Heart left ventricle (tissue), 16 donors: ENCODE measurements at regions not wholly inside any gene's neighbourhood (a gene's known extent, or its start where the extent isn't known, plus 50 kb on each side); places are given as distances from the start of the nearest gene placed in this dataset.
"Not testable (repeated sequence)": the region's sequence is repeated elsewhere in the genome, so short reads cannot be mapped to it uniquely, and the experiment has no call there.

Source experiments
- ATAC-seq, 4 donors: fragments of 200-7000 bp; cut with Tn5 transposase; one replicate each; pipeline ENCODE4 v1.9.1; 2020 to 2022; ENCODE audit warnings: moderate library complexity in 4 of 4, mild to moderate bottlenecking in 3 of 4, moderate number of reproducible peaks in 1 of 4
- DNase-seq, 5 donors: peaks; one replicate each; pipeline ENCODE4 v3.0.0-alpha.2; 2020
- H3K27ac ChIP-seq, 12 donors: fragments of 200-600 bp; sonication (generic) in 4 of 12; one replicate each; pipeline versions ENCODE4 v1.5.0 to v1.8.0; 2016 to 2022; ENCODE audit warnings: mild to moderate bottlenecking in 2 of 12
- H3K27me3 ChIP-seq, 9 donors: fragments of 200-600 bp; sonication (generic) in 2 of 9; one replicate each; pipeline versions ENCODE4 v1.5.1 to v1.8.0; 2016 to 2022; ENCODE audit warnings: mild to moderate bottlenecking in 3 of 9
- H3K36me3 ChIP-seq, 9 donors: fragments of 200-600 bp; sonication (generic) in 2 of 9; one replicate each; pipeline versions ENCODE4 v1.5.0 to v1.8.0; 2018 to 2022; ENCODE audit warnings: mild to moderate bottlenecking in 2 of 9
- H3K4me1 ChIP-seq, 12 donors: fragments of 200-600 bp; sonication (generic) in 4 of 12; one replicate each; pipeline versions ENCODE4 v1.5.0 to v1.8.0; 2016 to 2022; ENCODE audit warnings: mild to moderate bottlenecking in 3 of 12
- H3K4me3 ChIP-seq, 12 donors: fragments of 200-600 bp; sonication (generic) in 4 of 12; one replicate each; pipeline versions ENCODE4 v1.5.0 to v1.8.0; 2017 to 2022; ENCODE audit warnings: mild to moderate bottlenecking in 9 of 12, moderate library complexity in 4 of 12
- H3K9me3 ChIP-seq, 12 donors: fragments of 200-600 bp; sonication (generic) in 4 of 12; one replicate each; pipeline versions ENCODE4 v1.5.0 to v1.8.0; 2016 to 2022; ENCODE audit warnings: mild to moderate bottlenecking in 1 of 12
- whole genome bisulfite sequencing, 4 donors: extraction: QIAGEN DNeasy Blood & Tissue Kit in 2 of 4; methylation state at CpG; one replicate each; pipeline versions ENCODE4 v1.1.5 to v1.1.7; 2013 to 2018; 5-methylcytosine and 5-hydroxymethylcytosine counted together
- intact Hi-C, 10 donors: fragments of 100-400 bp; cut with DNase I; formaldehyde crosslinking; loops; one replicate each; pipeline versions ENCODE4 v1.11.1 to v1.14.2; 2022
- TF ChIP-seq, protein P1 (sequence below), 12 donors: fragments of 200-600 bp; sonication (generic) in 4 of 12; IDR thresholded peaks; one replicate each; pipeline versions ENCODE4 v1.5.0 to v1.8.0; 2018 to 2022; ENCODE audit warnings: antibody characterized with exemption in 12 of 12, mild to moderate bottlenecking in 5 of 12
- donor health status: ischemic (EF 13 %, LVEDD 7.1; RV severe dilation, severe dysfunction).
- donor health status: healthy with polysubstance abuse.
- donor health status: DM: no; HTN: yes; CAD: no.
- donor health status: DM: no; HTN: no; CAD: no.
- donor health status: ischemic (EF 25% LVEDD 6.9; RV normal size, moderate dysfunction).
- donor health status: ischemic (EF 25% LVEDD 5.7; RV mildly dilated, moderate dysfunction).
- donor health status: healthy.
- donor health status: DM: yes; HTN: yes; CAD: no.
- donor health status: ischemic (EF 35%, LVEDD 5.7; RV mildly dilated, moderate dysfunction).
- donor health status: nonischemic (EF 11% LVEDD 7.7; RV severe dilation, severe dysfunction).
- donor health status: DM: yes; HTN: yes; CAD: no.
- donor health status: PGD.
- donor health status: ischemic (EF 29% LVEDD 5.4; RV normal size, mild dysfunction).
- donor health status: nonischemic (EF 23%, LVEDD 6.1; RV moderate dilation, normal function).

DNA sequence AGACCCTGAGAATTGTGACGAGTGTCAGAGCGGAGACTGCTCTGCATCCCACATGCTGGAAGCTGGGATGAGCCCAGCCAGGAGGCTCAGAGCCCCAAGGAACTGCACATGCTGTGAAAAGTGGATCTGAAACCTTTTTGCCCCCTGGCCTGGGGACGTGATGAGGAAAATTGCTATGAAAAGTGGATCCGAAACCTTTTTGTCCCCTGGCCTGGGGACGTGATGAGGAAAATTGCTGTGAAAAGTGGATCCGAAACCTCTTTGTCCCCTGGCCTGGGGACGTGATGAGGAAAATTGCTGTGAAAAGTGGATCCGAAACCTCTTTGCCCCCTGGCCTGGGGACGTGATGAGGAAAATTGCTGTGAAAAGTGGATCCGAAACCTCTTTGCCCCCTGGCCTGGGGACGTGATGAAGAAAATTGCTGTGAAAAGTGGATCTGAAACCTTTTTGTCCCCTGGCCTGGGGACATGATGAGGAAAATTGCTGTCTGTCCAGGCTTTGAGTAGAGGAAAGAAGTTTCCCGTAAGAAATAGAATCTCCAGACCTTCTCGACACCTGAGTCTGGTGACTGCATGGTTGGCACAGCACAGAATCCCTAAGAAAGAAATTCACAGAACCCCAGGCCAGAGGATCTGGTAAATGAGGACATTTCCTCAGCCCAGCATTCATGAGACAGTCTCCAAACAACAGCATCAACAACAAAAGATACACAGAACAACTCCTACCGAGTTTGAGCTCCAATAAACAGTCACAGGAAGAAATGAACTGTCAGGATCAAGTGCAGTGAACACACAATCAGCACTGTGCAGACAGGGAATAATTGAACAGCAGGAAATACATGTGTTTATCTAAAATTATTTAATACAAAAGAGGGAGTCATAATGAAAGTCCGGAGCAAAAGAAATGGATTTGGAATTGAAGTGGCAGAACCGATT, 188.8 kb downstream of the LAT start:
- ATAC-seq, H3K4me3 ChIP-seq, DNase-seq, H3K27me3 ChIP-seq, H3K36me3 ChIP-seq: not testable (repeated sequence)
- Histone ChIP-seq H3K9me3 (peaks cover 0 to 11% (median 3%) of the 10 kb centered on the region in 12 donors), H3K27ac (peak overlapping the region in 2 of 12 donors; percentile 44 to 69), H3K4me1 (peaks cover 0 to 36% (median 21%) of the 10 kb centered on the region in 12 donors)
- 83 to 90% (median 86%) methylated on average over 16 of the region's 16 CpGs for WGBS, 4 donors
- intact Hi-C loops = loop anchor here in 1 of 10 donors (10.0 kb wide), 1 partner anchor 49 kb away; no protein-coding TSS in a partner anchor

DNA sequence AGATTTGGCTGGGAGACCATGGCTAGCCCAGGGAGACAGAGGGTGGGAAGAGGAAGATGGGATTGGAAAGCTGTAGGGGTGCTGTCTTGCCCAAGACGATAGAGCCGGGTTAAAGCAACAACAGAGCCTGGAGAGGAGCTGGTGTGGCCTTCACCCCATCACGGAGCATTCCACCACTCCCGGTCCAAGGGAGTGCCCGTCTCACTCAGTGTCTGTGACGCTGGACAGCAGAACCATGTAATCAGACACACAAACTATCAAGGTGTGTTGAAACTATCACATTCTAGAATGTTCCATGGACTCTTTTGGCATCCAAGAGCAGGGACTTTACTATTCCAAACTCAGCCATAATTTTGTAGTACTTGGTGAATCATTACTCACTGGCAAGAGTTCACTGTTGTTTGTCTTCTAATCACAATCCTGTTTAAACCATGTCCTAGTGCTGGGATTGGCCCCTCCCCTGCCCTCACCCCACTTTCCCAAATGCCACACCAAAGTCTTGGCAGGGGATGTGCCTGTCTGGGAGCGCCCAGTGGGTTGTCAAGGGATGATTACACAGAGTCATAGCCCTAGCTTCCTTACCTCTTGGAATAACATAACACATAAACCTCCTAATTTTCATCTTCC, 187.4 kb downstream of the LAT start:
- DNase-seq = peak in 2 of 5 donors; percentile 8 to 11
- not testable (repeated sequence) for H3K36me3 ChIP-seq, ATAC-seq, H3K27me3 ChIP-seq, H3K4me3 ChIP-seq
- Histone ChIP-seq H3K9me3 (peaks cover 0 to 11% (median 3%) of the 10 kb centered on the region in 12 donors), H3K4me1 (peaks cover 0 to 22% (median 9%) of the 10 kb centered on the region in 12 donors), H3K27ac (peak overlapping the region in 1 of 12 donors; percentile 69)
- 94 to 98% (median 97%) methylated on average over 7 of the region's 7 CpGs for WGBS, 4 donors
- intact Hi-C loops = loop anchor here in 1 of 10 donors (10.0 kb wide), 1 partner anchor 47 kb away; no protein-coding TSS in a partner anchor

- ATAC-seq, H3K4me3 ChIP-seq, H3K27me3 ChIP-seq, H3K36me3 ChIP-seq: not testable (repeated sequence)
- intact Hi-C loops = loop anchor here in 1 of 10 donors (10.0 kb wide), 1 partner anchor 46 kb away; no protein-coding TSS in a partner anchor
- DNase-seq = peak in 1 of 5 donors; percentile 18
- 94 to 98% (median 98%) methylated on average over 6 of the region's 6 CpGs for WGBS, 4 donors
- H3K4me1 ChIP-seq = peaks cover 0 to 16% (median 8%) of the 10 kb centered on the region in 12 donors
- H3K27ac ChIP-seq = peak overlapping the region in 1 of 12 donors; percentile 74
- peaks cover 0 to 11% (median 3%) of the 10 kb centered on the region in 12 donors for H3K9me3 ChIP-seq
Measured at GRCh38 chr16:29171296-29171695, 186.4 kb downstream of the LAT start.

DNA sequence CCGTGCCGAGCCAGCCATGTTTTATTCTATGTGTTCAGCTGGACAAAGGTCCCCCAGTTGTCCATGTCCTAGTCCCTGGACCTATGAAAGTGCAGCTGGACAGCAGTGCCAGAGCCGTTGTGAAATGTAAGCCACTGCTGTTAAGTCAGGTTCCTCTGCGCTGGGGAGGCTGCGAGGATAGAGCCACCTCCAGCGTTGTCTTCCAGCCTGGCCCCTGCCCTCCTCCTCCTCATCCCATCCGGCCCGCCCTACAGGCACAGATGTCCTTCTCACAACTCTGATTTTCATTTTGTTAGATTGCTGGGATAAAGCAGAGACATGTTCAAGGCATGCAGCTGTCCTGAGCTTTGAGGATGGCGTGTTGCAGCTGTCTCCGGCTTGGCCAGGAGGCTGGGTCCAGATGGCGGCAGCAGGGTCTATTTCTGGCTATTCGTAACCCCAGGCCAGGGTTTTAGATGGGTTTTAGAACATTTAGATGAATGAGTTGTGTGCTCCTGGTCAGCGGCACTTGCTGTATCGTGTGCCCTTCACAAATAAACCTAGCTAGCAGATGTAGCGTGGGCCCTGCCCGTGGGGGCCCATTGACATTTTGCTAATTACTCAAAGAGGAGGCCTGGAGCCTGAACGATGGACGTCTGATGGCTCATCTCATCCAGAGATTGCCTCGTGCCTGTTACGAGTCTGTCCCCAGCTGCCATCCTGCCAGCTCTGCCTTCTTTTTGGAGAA, 185.7 kb downstream of the LAT start:
- intact Hi-C loops = loop anchor here in 1 of 10 donors (10.0 kb wide), 1 partner anchor 46 kb away; no protein-coding TSS in a partner anchor
- peaks cover 0 to 16% (median 8%) of the 10 kb centered on the region in 12 donors for H3K4me1 ChIP-seq
- not testable (repeated sequence) for H3K36me3 ChIP-seq, H3K27me3 ChIP-seq, H3K4me3 ChIP-seq
- 71 to 88% (median 78%) methylated on average over 18 to 20 of the region's 20 CpGs for WGBS, 4 donors
- peak overlapping the region in 9 of 12 donors; percentile 9 to 74 (median 49) for H3K27ac ChIP-seq
- ATAC-seq = peak; percentile 17 to 57 (median 48)
- peaks cover 0 to 11% (median 3%) of the 10 kb centered on the region in 12 donors for H3K9me3 ChIP-seq
- DNase-seq = peak in 2 of 5 donors; percentile 36 to 67

DNA sequence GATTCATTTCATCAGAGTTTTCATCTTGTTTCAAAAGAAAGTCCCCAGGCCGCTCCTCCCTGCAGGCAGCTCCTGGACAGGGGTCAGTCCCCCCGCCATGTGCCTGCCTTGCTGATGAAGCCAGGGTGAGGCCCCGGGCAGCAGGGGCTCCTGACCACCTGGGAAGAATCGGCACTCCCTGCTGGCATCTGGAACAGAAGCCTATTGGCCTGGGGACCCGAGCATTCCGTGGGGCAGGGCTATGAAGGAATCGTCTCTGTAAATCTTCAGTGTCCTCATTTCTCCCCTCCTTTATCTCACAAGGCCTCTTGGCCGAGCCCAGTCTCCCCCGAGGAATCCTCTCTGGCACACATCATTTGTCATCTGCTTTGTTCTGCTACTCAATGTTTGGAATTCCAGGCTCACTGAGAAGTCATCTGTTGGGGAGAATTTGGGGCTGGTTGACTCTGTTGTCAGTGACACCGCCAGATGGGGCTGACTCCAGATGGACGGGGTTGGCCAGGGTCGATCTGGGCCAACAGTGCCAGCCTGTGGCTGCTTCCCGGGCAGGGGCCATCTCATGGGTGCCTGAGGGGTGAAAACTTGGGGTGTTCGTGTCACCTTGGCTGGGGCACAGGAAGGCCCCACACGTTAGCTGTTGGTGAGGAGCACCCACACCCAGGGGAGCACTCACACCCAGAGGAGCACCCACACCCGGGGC, 184.6 kb downstream of the LAT start:
- Histone ChIP-seq H3K9me3 (peaks cover 0 to 11% (median 3%) of the 10 kb centered on the region in 12 donors), H3K27ac (peak overlapping the region in 9 of 12 donors; percentile 17 to 74 (median 49)), H3K4me1 (peaks cover 0 to 16% (median 8%) of the 10 kb centered on the region in 12 donors)
- DNase-seq (peak in 2 of 5 donors; percentile 31 to 39), ATAC-seq (peak; percentile 56 to 75 (median 60))
- intact Hi-C loops, H3K27me3 ChIP-seq, H3K36me3 ChIP-seq, H3K4me3 ChIP-seq: not testable (repeated sequence)
- TF ChIP-seq, protein P1, sequence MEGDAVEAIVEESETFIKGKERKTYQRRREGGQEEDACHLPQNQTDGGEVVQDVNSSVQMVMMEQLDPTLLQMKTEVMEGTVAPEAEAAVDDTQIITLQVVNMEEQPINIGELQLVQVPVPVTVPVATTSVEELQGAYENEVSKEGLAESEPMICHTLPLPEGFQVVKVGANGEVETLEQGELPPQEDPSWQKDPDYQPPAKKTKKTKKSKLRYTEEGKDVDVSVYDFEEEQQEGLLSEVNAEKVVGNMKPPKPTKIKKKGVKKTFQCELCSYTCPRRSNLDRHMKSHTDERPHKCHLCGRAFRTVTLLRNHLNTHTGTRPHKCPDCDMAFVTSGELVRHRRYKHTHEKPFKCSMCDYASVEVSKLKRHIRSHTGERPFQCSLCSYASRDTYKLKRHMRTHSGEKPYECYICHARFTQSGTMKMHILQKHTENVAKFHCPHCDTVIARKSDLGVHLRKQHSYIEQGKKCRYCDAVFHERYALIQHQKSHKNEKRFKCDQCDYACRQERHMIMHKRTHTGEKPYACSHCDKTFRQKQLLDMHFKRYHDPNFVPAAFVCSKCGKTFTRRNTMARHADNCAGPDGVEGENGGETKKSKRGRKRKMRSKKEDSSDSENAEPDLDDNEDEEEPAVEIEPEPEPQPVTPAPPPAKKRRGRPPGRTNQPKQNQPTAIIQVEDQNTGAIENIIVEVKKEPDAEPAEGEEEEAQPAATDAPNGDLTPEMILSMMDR (IDR thresholded peaks at IDR 0.05) = peak in 1 of 12 donors; percentile 10
- 42 to 66% (median 54%) methylated on average over 14 to 16 of the region's 16 CpGs for WGBS, 4 donors

- H3K27me3 ChIP-seq, ATAC-seq, intact Hi-C loops, H3K36me3 ChIP-seq, H3K4me3 ChIP-seq: not testable (repeated sequence)
- peak in 1 of 5 donors; percentile 7 for DNase-seq
- H3K9me3 ChIP-seq = peaks cover 0 to 11% (median 3%) of the 10 kb centered on the region in 12 donors
- H3K27ac ChIP-seq = peak overlapping the region in 2 of 12 donors; percentile 62 to 74
- peaks cover 0 to 16% (median 6%) of the 10 kb centered on the region in 12 donors for H3K4me1 ChIP-seq
- 87 to 89% (median 87%) methylated on average over 13 of the region's 13 CpGs for WGBS, 4 donors
Measured at GRCh38 chr16:29168515-29169259, 183.8 kb downstream of the LAT start.

- H3K36me3 ChIP-seq, DNase-seq, intact Hi-C loops, H3K4me1 ChIP-seq, H3K9me3 ChIP-seq, H3K4me3 ChIP-seq, ATAC-seq, H3K27me3 ChIP-seq, H3K27ac ChIP-seq: not testable (repeated sequence)
- WGBS, 4 donors = 80 to 86% (median 84%) methylated on average over 7 to 8 of the region's 8 CpGs
Measured at GRCh38 chr16:29164442-29165089, 179.7 kb downstream of the LAT start.
